Tibial nerve (tissue), 4 donors: ENCODE measurements at regions not wholly inside any gene's neighbourhood (a gene's known extent, or its start where the extent isn't known, plus 50 kb on each side); places are given as distances from the start of the nearest gene placed in this dataset.

Source experiments
- DNase-seq, 2 donors: peaks; one replicate each; pipeline ENCODE4 v3.0.0-alpha.2; 2019; ENCODE audit warnings: low spot score in 2 of 2
- H3K27ac ChIP-seq, 4 donors: fragments of 200-600 bp; sonication (generic) in 3 of 4; one replicate each; pipeline ENCODE4 v1.5.1; 2017 to 2019; ENCODE audit warnings: mild to moderate bottlenecking in 1 of 4
- H3K27me3 ChIP-seq, 2 donors: fragments of 200-600 bp; sonication (generic) in 1 of 2; one replicate each; pipeline versions ENCODE4 v1.5.1 to v1.6.0; 2017 to 2019
- H3K36me3 ChIP-seq, 3 donors: fragments of 200-600 bp; sonication (generic); one replicate each; pipeline ENCODE4 v1.5.1; 2018 to 2019
- H3K4me1 ChIP-seq, 4 donors: fragments of 200-600 bp; sonication (generic) in 3 of 4; one replicate each; pipeline ENCODE4 v1.5.1; 2017 to 2019
- H3K4me3 ChIP-seq, 4 donors: fragments of 200-600 bp; sonication (generic) in 3 of 4; one replicate each; pipeline ENCODE4 v1.5.1; 2017 to 2019; ENCODE audit warnings: mild to moderate bottlenecking in 1 of 4, moderate library complexity in 1 of 4
- H3K9me3 ChIP-seq, 4 donors: fragments of 200-600 bp; sonication (generic) in 3 of 4; one replicate each; pipeline ENCODE4 v1.5.1; 2017 to 2019
- EP300 ChIP-seq, 2 donors: sonication (generic); formaldehyde crosslinking; IDR thresholded peaks; one replicate each; pipeline ENCODE4 v1.6.1; 2017; ENCODE audit warnings: antibody characterized with exemption in 2 of 2, mild to moderate bottlenecking in 1 of 2
- POLR2A ChIP-seq, 2 donors: fragments of 450-650 bp; IDR thresholded peaks; one replicate each; pipeline ENCODE4 v1.6.1; 2017; ENCODE audit warnings: antibody characterized with exemption in 2 of 2, mild to moderate bottlenecking in 2 of 2, moderate library complexity in 2 of 2
- WGBS, 2 donors: methylation state at CpG; one replicate each; pipeline ENCODE4 v1.1.5; 2018; 5-methylcytosine and 5-hydroxymethylcytosine counted together
- TF ChIP-seq, protein P1 (sequence below), 5 experiments: fragments of 200-600 bp in 3 of 5; fragments of 450-650 bp in 2 of 5; sonication (generic) in 3 of 5; IDR thresholded peaks; one replicate each; pipeline ENCODE4 v1.5.1; 2016 to 2019; ENCODE audit warnings: antibody characterized with exemption in 5 of 5, mild to moderate bottlenecking in 3 of 5, moderate library complexity in 2 of 5

DNA sequence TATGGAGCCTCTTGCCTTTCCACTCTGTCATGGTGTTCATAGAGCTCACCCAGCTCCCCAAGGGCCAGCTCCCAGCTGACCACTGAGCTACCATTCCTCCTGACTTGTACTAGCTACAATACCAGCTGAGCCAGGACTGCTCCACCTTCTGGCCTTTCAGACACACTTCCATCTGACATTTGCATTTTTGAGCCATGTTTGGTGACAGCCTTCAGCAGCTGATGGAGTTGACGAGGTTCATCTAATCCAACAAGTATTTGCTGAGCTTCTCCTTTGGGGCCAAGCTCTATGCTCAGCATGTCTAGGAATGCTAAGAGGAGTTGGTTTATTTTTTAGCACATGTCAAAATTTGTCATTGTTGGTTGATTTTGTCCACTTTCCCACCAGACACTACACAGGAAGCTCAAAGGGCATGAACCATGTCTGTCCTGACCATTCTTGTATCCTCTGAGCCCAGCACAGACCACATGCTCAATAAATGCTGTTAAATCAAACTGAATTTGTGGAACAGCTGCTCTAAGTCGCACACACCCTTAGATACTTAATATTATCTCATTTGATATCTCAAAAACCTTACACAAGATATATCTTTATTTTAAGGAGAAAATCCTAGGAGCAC, 142.6 kb upstream of the PPARGC1A start:
- DNase-seq = no peak
- no peak overlapping the region for H3K27ac ChIP-seq
- no peak overlapping the region for H3K4me3 ChIP-seq
- H3K36me3 ChIP-seq = no peaks in the 10 kb centered on the region
- WGBS, 2 donors = 76 to 77% methylated on average over 2 of the region's 2 CpGs
- TF ChIP-seq POLR2A (IDR thresholded peaks at IDR 0.05) (no peak), EP300 (IDR thresholded peaks at IDR 0.05) (no peak)
- TF ChIP-seq, protein P1, sequence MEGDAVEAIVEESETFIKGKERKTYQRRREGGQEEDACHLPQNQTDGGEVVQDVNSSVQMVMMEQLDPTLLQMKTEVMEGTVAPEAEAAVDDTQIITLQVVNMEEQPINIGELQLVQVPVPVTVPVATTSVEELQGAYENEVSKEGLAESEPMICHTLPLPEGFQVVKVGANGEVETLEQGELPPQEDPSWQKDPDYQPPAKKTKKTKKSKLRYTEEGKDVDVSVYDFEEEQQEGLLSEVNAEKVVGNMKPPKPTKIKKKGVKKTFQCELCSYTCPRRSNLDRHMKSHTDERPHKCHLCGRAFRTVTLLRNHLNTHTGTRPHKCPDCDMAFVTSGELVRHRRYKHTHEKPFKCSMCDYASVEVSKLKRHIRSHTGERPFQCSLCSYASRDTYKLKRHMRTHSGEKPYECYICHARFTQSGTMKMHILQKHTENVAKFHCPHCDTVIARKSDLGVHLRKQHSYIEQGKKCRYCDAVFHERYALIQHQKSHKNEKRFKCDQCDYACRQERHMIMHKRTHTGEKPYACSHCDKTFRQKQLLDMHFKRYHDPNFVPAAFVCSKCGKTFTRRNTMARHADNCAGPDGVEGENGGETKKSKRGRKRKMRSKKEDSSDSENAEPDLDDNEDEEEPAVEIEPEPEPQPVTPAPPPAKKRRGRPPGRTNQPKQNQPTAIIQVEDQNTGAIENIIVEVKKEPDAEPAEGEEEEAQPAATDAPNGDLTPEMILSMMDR (IDR thresholded peaks at IDR 0.05) = no peak
- H3K4me1 ChIP-seq = no peaks in the 10 kb centered on the region
- H3K27me3 ChIP-seq = no peaks in the 10 kb centered on the region
- H3K9me3 ChIP-seq = no peaks in the 10 kb centered on the region

DNA sequence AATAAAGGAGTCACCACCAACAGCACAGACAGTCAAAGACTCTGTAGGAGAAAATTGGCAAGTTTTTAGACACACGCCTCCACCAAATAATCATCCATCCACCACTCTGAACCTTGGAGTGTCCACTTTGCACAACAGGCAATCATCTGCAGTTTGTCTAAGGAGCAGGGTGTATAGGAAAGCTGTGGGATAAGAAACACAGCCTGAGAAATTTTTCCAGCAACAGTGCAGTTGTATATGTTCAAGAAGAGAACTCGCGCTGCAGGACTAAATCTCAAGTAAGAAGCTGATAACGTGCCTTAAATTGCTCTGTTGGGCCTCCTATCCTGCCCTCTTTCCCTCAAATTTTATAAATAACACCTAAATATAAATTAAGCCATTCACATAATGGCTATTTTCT, 136.7 kb upstream of the PPARGC1A start:
- Histone ChIP-seq H3K4me1 (no peaks in the 10 kb centered on the region), H3K27me3 (no peaks in the 10 kb centered on the region), H3K4me3 (no peak overlapping the region), H3K27ac (no peak overlapping the region), H3K9me3 (no peaks in the 10 kb centered on the region), H3K36me3 (no peaks in the 10 kb centered on the region)
- no peak for DNase-seq
- TF ChIP-seq EP300 (IDR thresholded peaks at IDR 0.05) (no peak), POLR2A (IDR thresholded peaks at IDR 0.05) (no peak)
- TF ChIP-seq, protein P1 (IDR thresholded peaks at IDR 0.05) = no peak
- WGBS, 2 donors = 89 to 90% methylated on average over 4 of the region's 4 CpGs

DNA sequence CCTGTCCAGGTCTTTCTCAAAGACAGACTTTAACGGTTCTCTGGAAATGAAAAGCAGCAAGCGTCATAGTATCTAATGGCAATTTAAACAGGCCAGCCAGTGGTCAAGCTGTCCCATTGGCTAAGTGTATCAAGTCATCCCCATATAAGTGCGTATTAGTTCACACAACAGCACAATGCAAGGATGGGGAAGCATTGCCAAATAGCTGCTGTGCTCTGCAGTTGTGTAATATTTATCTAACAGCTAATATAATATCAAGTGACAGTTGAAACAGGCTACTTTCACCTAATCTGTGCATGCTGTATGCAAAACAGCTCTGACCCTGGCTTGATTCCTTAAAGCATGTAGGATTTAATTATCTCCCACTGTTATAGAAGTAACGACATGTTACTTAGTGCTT, 134.8 kb upstream of the PPARGC1A start:
- Histone ChIP-seq H3K27me3 (no peaks in the 10 kb centered on the region), H3K36me3 (no peaks in the 10 kb centered on the region), H3K9me3 (no peaks in the 10 kb centered on the region), H3K4me3 (no peak overlapping the region), H3K27ac (no peak overlapping the region), H3K4me1 (no peaks in the 10 kb centered on the region)
- TF ChIP-seq, protein P1 (IDR thresholded peaks at IDR 0.05) = no peak
- TF ChIP-seq POLR2A (IDR thresholded peaks at IDR 0.05) (no peak), EP300 (IDR thresholded peaks at IDR 0.05) (no peak)
- no peak for DNase-seq
- 85 to 89% methylated on average over 4 of the region's 4 CpGs for WGBS, 2 donors

DNA sequence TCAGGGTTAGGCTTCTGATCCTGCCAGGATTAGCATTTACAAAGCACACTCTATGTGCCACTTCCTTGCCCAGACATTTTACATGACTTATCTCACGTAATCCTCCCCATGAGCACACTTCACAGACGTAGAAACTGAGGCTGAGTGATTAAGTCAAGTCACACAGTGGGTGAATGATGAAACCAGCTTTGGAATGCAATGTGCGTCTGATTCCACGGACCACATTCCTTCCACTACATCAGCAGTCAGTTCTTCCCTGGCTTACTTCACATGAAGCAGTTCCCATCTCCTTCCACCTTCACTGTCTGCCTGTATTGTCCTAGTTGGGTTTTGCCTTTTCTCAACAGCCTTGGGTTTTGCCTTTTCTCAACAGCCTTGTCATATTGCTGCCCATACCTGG, 134.3 kb upstream of the PPARGC1A start:
- Histone ChIP-seq H3K9me3 (no peaks in the 10 kb centered on the region), H3K4me1 (no peaks in the 10 kb centered on the region), H3K4me3 (no peak overlapping the region), H3K27ac (no peak overlapping the region), H3K36me3 (no peaks in the 10 kb centered on the region), H3K27me3 (no peaks in the 10 kb centered on the region)
- no peak for TF ChIP-seq POLR2A (IDR thresholded peaks at IDR 0.05)
- TF ChIP-seq, protein P1 (IDR thresholded peaks at IDR 0.05) = no peak
- WGBS, 2 donors = 70% methylated on average over 4 of the region's 4 CpGs
- no peak for DNase-seq

DNA sequence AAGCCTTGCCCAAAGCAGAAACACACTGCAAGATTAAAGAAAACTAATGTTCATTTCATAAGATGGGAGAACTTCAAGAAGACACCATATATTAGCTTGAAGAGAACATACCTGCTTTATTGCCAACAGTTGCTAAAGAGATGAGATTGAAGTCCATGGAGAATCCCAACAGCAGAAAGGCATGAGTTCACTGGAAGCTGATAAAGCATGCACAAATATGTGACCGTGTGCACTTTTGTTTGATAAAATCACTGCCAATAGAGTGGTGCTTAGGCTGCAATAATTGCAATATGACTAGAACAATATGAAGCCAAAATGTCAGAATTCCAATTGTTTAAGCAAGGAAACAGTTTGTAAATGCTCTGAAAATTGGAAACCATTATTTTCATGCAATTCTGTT, 125.9 kb upstream of the PPARGC1A start:
- no peaks in the 10 kb centered on the region for H3K27me3 ChIP-seq
- H3K36me3 ChIP-seq = no peaks in the 10 kb centered on the region
- TF ChIP-seq POLR2A (IDR thresholded peaks at IDR 0.05) (no peak), EP300 (IDR thresholded peaks at IDR 0.05) (no peak)
- TF ChIP-seq, protein P1 (IDR thresholded peaks at IDR 0.05) = no peak
- no peaks in the 10 kb centered on the region for H3K4me1 ChIP-seq
- H3K4me3 ChIP-seq = no peak overlapping the region
- WGBS, 2 donors = 76 to 78% methylated on average over 1 of the region's 1 CpG
- H3K9me3 ChIP-seq = no peaks in the 10 kb centered on the region
- DNase-seq = no peak
- no peak overlapping the region for H3K27ac ChIP-seq
